Type B pancreatic cell (in vitro differentiated cells): ENCODE measurements at regions not wholly inside any gene's neighbourhood (a gene's known extent, or its start where the extent isn't known, plus 50 kb on each side); places are given as distances from the start of the nearest gene placed in this dataset.
A peak's percentile ranks its signal among the peaks of the same experiment; 100 is the strongest.

Source experiments
- DNase-seq: peaks from one replicate; pipeline ENCODE4 v3.0.0; 2021; ENCODE audit warnings: mixed read lengths; ENCODE audit not compliant: unreplicated experiment; ENCODE audit errors: extremely low spot score
- H3K27ac Mint-ChIP-seq: 2 replicates; pipeline ENCODE4 v1.8.0; 2021; ENCODE audit warnings: mild to moderate bottlenecking, mixed read lengths
- H3K27me3 Mint-ChIP-seq: 2 replicates; pipeline ENCODE4 v1.8.0; 2021; ENCODE audit warnings: mixed read lengths
- H3K36me3 Mint-ChIP-seq: 2 replicates; pipeline ENCODE4 v1.8.0; 2021; ENCODE audit warnings: mixed read lengths
- H3K4me1 Mint-ChIP-seq: one replicate; pipeline ENCODE4 v1.8.0; 2021; ENCODE audit warnings: mixed read lengths; ENCODE audit not compliant: unreplicated experiment
- H3K4me3 Mint-ChIP-seq: 2 replicates; pipeline ENCODE4 v1.8.0; 2021; ENCODE audit warnings: mild to moderate bottlenecking, mixed read lengths
- H3K9me3 Mint-ChIP-seq: 2 replicates; pipeline ENCODE4 v1.8.0; 2021; ENCODE audit warnings: mixed read lengths
- TF ChIP-seq, protein P1 (sequence below): fragments of 200-600 bp; sonication (generic); conservative IDR thresholded peaks from 2 replicates; pipeline ENCODE4 v1.5.0; 2021; ENCODE audit warnings: antibody characterized with exemption, mild to moderate bottlenecking

DNA sequence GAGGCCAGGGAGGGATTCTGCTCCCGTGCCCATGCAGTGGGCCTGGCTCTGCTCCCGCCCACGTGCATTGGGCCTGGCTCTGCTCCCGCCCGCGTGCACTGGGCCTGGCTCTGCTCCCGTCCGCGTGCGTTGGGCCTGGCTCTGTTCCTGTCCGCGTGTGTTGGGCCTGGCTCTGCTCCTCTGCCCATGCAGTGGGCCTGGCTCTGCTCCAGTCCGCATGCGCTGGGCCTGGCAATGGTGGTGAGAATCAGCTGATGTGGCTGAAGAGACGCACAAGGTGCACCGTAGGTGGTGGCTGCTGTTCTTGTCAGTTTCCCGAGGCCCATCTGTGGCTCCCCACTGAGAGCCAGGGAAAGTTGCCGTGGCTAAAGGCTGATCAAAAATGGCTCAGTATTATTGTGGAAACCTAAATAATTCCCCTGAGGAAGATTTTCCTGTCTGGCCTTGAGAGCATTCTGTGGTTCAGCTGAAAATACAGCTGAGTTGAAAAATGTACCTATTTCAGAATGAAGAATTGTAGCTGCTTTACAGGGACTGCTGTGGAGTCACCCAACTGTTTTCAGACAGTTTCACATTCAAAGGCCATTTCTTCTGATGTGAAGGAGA, 572.4 kb downstream of the GLRX3 start:
- no peaks in the 10 kb centered on the region for H3K36me3 Mint-ChIP-seq
- no peak for DNase-seq
- H3K27me3 Mint-ChIP-seq: peaks cover 12% of the 10 kb centered on the region
- H3K9me3 Mint-ChIP-seq: no peaks in the 10 kb centered on the region
- no peak overlapping the region for H3K27ac Mint-ChIP-seq
- TF ChIP-seq, protein P1, sequence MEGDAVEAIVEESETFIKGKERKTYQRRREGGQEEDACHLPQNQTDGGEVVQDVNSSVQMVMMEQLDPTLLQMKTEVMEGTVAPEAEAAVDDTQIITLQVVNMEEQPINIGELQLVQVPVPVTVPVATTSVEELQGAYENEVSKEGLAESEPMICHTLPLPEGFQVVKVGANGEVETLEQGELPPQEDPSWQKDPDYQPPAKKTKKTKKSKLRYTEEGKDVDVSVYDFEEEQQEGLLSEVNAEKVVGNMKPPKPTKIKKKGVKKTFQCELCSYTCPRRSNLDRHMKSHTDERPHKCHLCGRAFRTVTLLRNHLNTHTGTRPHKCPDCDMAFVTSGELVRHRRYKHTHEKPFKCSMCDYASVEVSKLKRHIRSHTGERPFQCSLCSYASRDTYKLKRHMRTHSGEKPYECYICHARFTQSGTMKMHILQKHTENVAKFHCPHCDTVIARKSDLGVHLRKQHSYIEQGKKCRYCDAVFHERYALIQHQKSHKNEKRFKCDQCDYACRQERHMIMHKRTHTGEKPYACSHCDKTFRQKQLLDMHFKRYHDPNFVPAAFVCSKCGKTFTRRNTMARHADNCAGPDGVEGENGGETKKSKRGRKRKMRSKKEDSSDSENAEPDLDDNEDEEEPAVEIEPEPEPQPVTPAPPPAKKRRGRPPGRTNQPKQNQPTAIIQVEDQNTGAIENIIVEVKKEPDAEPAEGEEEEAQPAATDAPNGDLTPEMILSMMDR: no peak
- no peak overlapping the region for H3K4me3 Mint-ChIP-seq
- peaks cover 9% of the 10 kb centered on the region for H3K4me1 Mint-ChIP-seq

DNA sequence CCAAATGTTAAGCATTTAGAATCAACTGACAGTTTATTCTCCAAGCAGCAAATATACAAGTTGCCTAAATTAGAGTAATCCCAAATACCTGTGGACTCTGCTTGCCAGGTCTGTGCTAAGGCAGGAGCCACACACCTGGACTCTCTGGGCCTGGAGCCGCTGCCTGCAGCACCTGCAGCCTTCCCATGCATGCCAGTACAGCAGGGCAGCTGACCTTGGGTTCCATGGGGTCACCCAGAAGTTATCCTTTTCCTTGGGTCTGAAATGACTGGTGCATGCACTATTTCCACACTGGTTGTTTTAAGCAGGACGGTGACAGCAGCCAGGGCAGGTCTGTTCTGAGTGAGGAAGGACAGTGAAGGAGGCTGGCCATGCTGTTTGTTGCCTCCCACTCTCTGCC, 573.2 kb downstream of the GLRX3 start:
- no peak overlapping the region for H3K27ac Mint-ChIP-seq
- TF ChIP-seq, protein P1: no peak
- no peak for DNase-seq
- no peak overlapping the region for H3K4me3 Mint-ChIP-seq
- H3K4me1 Mint-ChIP-seq: peaks cover 9% of the 10 kb centered on the region
- no peaks in the 10 kb centered on the region for H3K9me3 Mint-ChIP-seq
- no peaks in the 10 kb centered on the region for H3K36me3 Mint-ChIP-seq
- H3K27me3 Mint-ChIP-seq: peaks cover 12% of the 10 kb centered on the region

DNA sequence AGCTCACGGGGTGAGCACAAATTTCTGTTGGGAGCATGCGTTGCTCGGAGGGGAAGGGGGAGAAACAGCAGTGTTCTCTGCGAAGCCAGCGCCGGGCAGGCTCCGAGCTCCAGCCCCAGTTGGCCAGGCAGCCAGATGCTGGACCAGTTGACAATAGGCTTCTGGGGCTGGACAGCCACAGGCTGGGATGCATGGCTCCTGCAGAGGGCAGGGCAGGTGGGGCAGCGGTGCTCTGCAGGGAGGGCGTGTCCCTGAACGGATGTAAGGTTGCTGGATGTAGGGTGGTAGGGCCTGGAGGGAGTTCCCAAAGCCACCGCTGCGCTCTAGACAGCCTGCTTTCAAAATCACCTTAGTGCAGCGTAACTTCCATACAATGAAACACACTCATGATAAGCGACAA, 574.9 kb downstream of the GLRX3 start:
- TF ChIP-seq, protein P1: no peak
- Mint-ChIP-seq H3K27me3 (peaks cover 7% of the 10 kb centered on the region), H3K27ac (peak overlapping the region; percentile 7), H3K4me3 (no peak overlapping the region), H3K9me3 (no peaks in the 10 kb centered on the region), H3K4me1 (peaks cover 9% of the 10 kb centered on the region), H3K36me3 (no peaks in the 10 kb centered on the region)
- no peak for DNase-seq

DNA sequence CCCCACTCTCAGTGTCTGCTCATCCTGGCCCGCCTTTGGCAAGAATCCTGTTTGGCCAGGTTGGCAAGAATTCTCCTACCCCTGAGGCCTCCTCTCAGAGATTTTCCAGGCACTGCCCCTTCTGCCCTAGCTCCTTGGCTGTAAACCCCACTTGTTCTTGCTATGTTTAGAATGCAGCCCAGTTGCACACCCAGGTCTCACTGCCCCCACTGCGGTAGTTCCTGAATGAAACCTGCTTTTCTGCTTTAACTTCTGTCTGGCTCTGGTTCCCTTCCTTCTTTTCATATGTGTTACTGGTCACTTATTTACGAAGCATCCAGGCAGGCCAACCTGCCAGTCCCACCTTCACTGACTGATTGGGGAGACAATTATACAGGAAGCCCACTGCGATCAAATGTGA, 576.9 kb downstream of the GLRX3 start:
- no peaks in the 10 kb centered on the region for H3K36me3 Mint-ChIP-seq
- H3K27me3 Mint-ChIP-seq: peaks cover 7% of the 10 kb centered on the region
- H3K4me1 Mint-ChIP-seq: peaks cover 9% of the 10 kb centered on the region
- H3K9me3 Mint-ChIP-seq: no peaks in the 10 kb centered on the region
- H3K27ac Mint-ChIP-seq: peak overlapping the region; percentile 91
- DNase-seq: no peak
- TF ChIP-seq, protein P1: no peak
- peak overlapping the region; percentile 66 for H3K4me3 Mint-ChIP-seq

DNA sequence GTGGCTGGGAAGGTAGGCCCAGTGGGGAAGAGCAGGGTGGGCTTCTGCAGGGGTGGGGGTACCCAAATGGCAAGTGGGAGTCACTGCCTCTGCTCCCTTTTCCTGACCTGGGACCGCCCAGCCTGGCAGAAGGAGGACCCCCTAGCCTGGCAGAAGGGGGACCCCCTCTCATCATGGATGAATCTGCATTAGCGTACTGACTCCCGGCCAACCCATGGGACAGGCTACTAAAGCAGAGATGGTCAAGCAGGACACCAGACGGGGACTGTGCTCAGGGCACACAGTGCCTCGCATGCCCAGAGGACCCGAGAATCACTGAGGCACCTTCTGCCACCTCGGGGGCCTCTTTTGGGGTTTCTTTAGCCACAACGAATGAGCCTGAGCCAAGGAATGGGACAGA, 577.5 kb downstream of the GLRX3 start:
- Mint-ChIP-seq H3K9me3 (no peaks in the 10 kb centered on the region), H3K4me3 (no peak overlapping the region), H3K27me3 (peaks cover 7% of the 10 kb centered on the region), H3K27ac (peak overlapping the region; percentile 91), H3K36me3 (no peaks in the 10 kb centered on the region), H3K4me1 (peaks cover 9% of the 10 kb centered on the region)
- TF ChIP-seq, protein P1: no peak
- no peak for DNase-seq
